GM12878 (cell line): ENCODE measurements at regions not wholly inside any gene's neighbourhood (a gene's known extent, or its start where the extent isn't known, plus 50 kb on each side); places are given as distances from the start of the nearest gene placed in this dataset.

Source experiments
- ATAC-seq: fragments of 200-7000 bp; cut with Tn5 transposase; 3 replicates; pipeline ENCODE4 v1.9.1; 2020; ENCODE audit warnings: mild to moderate bottlenecking, moderate library complexity
- BruUV-seq: library from RNA; stranded (reverse); fragments of 400-500 nt; replicated peaks from 2 replicates; lab custom pipeline; 2021; lab: Mats Ljungman, UMichigan
- CTCF ChIA-PET: fragments of 300-600 bp; sonication (Branson Sonifier 250); formaldehyde crosslinking; extraction: SDS; loops from one replicate; lab custom pipeline; 2021; ENCODE audit warnings: inconsistent platforms; lab: Yijun Ruan, JAX
- POLR2A ChIA-PET: fragments of 350-600 bp; formaldehyde crosslinking; extraction: SDS; loops from one replicate; lab custom pipeline; 2021; ENCODE audit warnings: inconsistent platforms; lab: Charles Lee
- RAD21 ChIA-PET: fragments of 300-600 bp; sonication (Branson Sonifier 250); formaldehyde crosslinking; loops from one replicate; lab custom pipeline; 2023; ENCODE audit warnings: antibody characterized with exemption; ENCODE audit not compliant: unreplicated experiment; lab: Charles Lee
- SMC1A ChIA-PET: fragments of 300-600 bp; sonication (Branson Sonifier 250); formaldehyde crosslinking; loops from one replicate; lab custom pipeline; 2023; ENCODE audit not compliant: unreplicated experiment, uncharacterized antibody; lab: Charles Lee
- DNase-seq: peaks from one replicate; pipeline ENCODE4 v3.0.0-alpha.2; 2011; ENCODE audit warnings: low read depth, low spot score
- FAIRE-seq: peaks from 3 replicates; lab custom pipeline; 2011; peaks lifted over from hg19 to GRCh38; lab: Jason Lieb, UNC
- H2AFZ ChIP-seq: 2 replicates; pipeline ENCODE4 v1.6.0; 2011; ENCODE audit warnings: low read depth, low read length, control low read depth; ENCODE audit not compliant: control insufficient read depth
- H3K27ac ChIP-seq: 2 replicates; pipeline ENCODE4 v1.5.1; 2011; ENCODE audit warnings: control low read depth; ENCODE audit not compliant: control insufficient read depth, insufficient read depth
- H3K27me3 ChIP-seq, 2 experiments: replicated peaks in 1 of 2; 2 replicates each; pipeline versions ENCODE4 v1.6.0 to v1.6.1; 2011; ENCODE audit warnings: low read length in 1 of 2; ENCODE audit not compliant: control insufficient read depth in 2 of 2, insufficient read depth in 2 of 2
- H3K36me3 ChIP-seq, 2 experiments: 2 replicates each; pipeline ENCODE4 v1.5.1; 2011; ENCODE audit warnings: low read length in 1 of 2; ENCODE audit not compliant: control insufficient read depth in 2 of 2, insufficient read depth in 2 of 2
- H3K4me1 ChIP-seq: 2 replicates; pipeline ENCODE4 v1.6.1; 2011; ENCODE audit warnings: mild to moderate bottlenecking, low read length, moderate library complexity, mixed read lengths; ENCODE audit not compliant: control insufficient read depth, insufficient read depth
- H3K4me2 ChIP-seq: 2 replicates; pipeline ENCODE4 v1.6.0; 2011; ENCODE audit warnings: control low read depth; ENCODE audit not compliant: control insufficient read depth, insufficient read depth
- H3K4me3 ChIP-seq: fragments of 200-600 bp; sonication (generic); 2 replicates; pipeline ENCODE4 v1.5.1; 2016
- H3K79me2 ChIP-seq: 2 replicates; pipeline ENCODE4 v1.6.0; 2011; ENCODE audit warnings: low read length; ENCODE audit not compliant: control insufficient read depth, insufficient read depth
- H3K9ac ChIP-seq: 2 replicates; pipeline ENCODE4 v1.8.0; 2011; ENCODE audit warnings: low read length, control low read depth, mixed read lengths; ENCODE audit not compliant: control insufficient read depth, insufficient read depth
- H3K9me3 ChIP-seq: replicated peaks from 3 replicates; pipeline ENCODE4 v1.5.1; 2011; ENCODE audit warnings: mild to moderate bottlenecking, low read length; ENCODE audit not compliant: control insufficient read depth, insufficient read depth
- H4K20me1 ChIP-seq: 2 replicates; pipeline ENCODE4 v1.6.0; 2011; ENCODE audit not compliant: control insufficient read depth, insufficient read depth
- BRCA1 ChIP-seq: IDR thresholded peaks from 2 replicates; pipeline ENCODE4 v1.6.1; 2011; ENCODE audit warnings: low read depth, low read length, improper control_type of control experiment
- CBX5 ChIP-seq: sonication (generic); IDR thresholded peaks from 2 replicates; pipeline ENCODE4 v1.6.1; 2016; ENCODE audit warnings: low read depth, moderate library complexity, mild to moderate bottlenecking, inconsistent platforms
- CHD2 ChIP-seq: IDR thresholded peaks from 2 replicates; pipeline ENCODE4 v1.6.1; 2011; ENCODE audit warnings: low read depth, low read length, improper control_type of control experiment, borderline replicate concordance
- CHD4 ChIP-seq: fragments of 200-600 bp; sonication (generic); IDR thresholded peaks from 2 replicates; pipeline ENCODE4 v1.6.1; 2016; ENCODE audit warnings: mild to moderate bottlenecking
- IKZF2 ChIP-seq, 2 experiments: fragments of 450-650 bp; IDR thresholded peaks; 2 replicates each; pipeline ENCODE4 v1.6.1; 2017; ENCODE audit warnings: mild to moderate bottlenecking in 2 of 2, moderate library complexity in 2 of 2
- KDM1A ChIP-seq: fragments of 200-600 bp; sonication (generic); IDR thresholded peaks from 2 replicates; pipeline ENCODE4 v1.6.1; 2016; ENCODE audit warnings: borderline replicate concordance
- KLF5 ChIP-seq: fragments of 450-650 bp; IDR thresholded peaks from 2 replicates; pipeline ENCODE4 v1.6.1; 2014; ENCODE audit warnings: mild to moderate bottlenecking; ENCODE audit not compliant: partially characterized antibody
- WGBS: methylation state at CpG from one replicate; pipeline ENCODE4 v1.1.6; 2016; ENCODE audit warnings: low lambda C conversion rate; ENCODE audit not compliant: insufficient replicate concordance, insufficient coverage; ENCODE audit errors: missing lambda C conversion rate; 5-methylcytosine and 5-hydroxymethylcytosine counted together
- in situ Hi-C: fragments of 300-500 bp; cut with MboI; formaldehyde crosslinking; loops from 9 replicates; pipeline ENCODE4 v1.14.3; 2018; ENCODE audit warnings: mixed read lengths
- intact Hi-C: fragments of 100-400 bp; cut with micrococcal nuclease; formaldehyde crosslinking; loops from one replicate; pipeline ENCODE4 v1.14.2; 2022; ENCODE audit not compliant: unreplicated experiment
- TF ChIP-seq, protein P1 (sequence below): fragments of 450-650 bp; IDR thresholded peaks from 2 replicates; pipeline ENCODE4 v1.6.1; 2017; ENCODE audit warnings: mild to moderate bottlenecking, moderate library complexity
- TF ChIP-seq, protein P2 (sequence below): fragments of 450-650 bp; IDR thresholded peaks from 2 replicates; pipeline ENCODE4 v1.6.1; 2017; ENCODE audit warnings: mild to moderate bottlenecking
- TF ChIP-seq, protein P3 (sequence below): fragments of 450-650 bp; IDR thresholded peaks from 2 replicates; pipeline ENCODE4 v1.6.1; 2017; ENCODE audit warnings: mild to moderate bottlenecking, low read depth, inconsistent platforms; ENCODE audit not compliant: poor library complexity, severe bottlenecking

DNA sequence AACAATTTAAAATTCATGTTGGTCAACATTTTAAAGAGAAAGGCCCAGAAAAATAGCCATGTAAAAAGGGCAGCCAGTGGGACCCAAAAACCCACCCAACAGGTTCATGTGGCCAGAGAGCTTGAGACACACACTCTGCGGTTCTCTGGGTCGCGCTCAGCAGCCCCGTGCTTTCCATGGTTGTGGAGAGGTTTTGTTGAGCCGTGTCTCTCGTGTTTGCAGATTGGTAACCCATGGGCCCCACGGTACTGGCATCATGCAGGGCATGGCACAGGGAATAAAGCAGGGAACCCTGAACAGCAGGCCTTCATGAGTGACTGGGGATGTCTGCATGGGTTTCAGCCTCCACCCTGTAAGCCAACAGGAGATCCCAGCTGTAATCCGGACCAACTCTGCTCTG, 127.7 kb upstream of the CST7 start:
- H3K4me1 ChIP-seq: peaks cover 4% of the 10 kb centered on the region
- H3K27me3 ChIP-seq: peaks cover 0 to 3% of the 10 kb centered on the region in 2 experiments; a peak in 2 of 4 replicates
- in situ Hi-C loops (no loop called here), intact Hi-C loops (no loop called here)
- ChIA-PET CTCF (interaction anchor here (1.1 kb wide), 1 partner anchor 110 kb away, joined by 3 read pairs; no protein-coding TSS in a partner anchor), POLR2A (no interaction called here), SMC1A (no interaction called here), RAD21 (no interaction called here)
- no peaks in the 10 kb centered on the region for H3K79me2 ChIP-seq
- no peaks in the 10 kb centered on the region for H3K36me3 ChIP-seq
- no peak overlapping the region for H3K4me3 ChIP-seq
- no TSS peak for BruUV-seq
- H3K9ac ChIP-seq: no peak overlapping the region
- no peak overlapping the region for H3K27ac ChIP-seq
- no peaks in the 10 kb centered on the region for H4K20me1 ChIP-seq
- WGBS: 61% methylated on average over 8 of the region's 8 CpGs
- ATAC-seq (no peak), FAIRE-seq (no peak), DNase-seq (no peak)
- H3K4me2 ChIP-seq: no peak overlapping the region
- H2AFZ ChIP-seq: no peak overlapping the region
- H3K9me3 ChIP-seq: no peaks in the 10 kb centered on the region
- TF ChIP-seq, protein P1, sequence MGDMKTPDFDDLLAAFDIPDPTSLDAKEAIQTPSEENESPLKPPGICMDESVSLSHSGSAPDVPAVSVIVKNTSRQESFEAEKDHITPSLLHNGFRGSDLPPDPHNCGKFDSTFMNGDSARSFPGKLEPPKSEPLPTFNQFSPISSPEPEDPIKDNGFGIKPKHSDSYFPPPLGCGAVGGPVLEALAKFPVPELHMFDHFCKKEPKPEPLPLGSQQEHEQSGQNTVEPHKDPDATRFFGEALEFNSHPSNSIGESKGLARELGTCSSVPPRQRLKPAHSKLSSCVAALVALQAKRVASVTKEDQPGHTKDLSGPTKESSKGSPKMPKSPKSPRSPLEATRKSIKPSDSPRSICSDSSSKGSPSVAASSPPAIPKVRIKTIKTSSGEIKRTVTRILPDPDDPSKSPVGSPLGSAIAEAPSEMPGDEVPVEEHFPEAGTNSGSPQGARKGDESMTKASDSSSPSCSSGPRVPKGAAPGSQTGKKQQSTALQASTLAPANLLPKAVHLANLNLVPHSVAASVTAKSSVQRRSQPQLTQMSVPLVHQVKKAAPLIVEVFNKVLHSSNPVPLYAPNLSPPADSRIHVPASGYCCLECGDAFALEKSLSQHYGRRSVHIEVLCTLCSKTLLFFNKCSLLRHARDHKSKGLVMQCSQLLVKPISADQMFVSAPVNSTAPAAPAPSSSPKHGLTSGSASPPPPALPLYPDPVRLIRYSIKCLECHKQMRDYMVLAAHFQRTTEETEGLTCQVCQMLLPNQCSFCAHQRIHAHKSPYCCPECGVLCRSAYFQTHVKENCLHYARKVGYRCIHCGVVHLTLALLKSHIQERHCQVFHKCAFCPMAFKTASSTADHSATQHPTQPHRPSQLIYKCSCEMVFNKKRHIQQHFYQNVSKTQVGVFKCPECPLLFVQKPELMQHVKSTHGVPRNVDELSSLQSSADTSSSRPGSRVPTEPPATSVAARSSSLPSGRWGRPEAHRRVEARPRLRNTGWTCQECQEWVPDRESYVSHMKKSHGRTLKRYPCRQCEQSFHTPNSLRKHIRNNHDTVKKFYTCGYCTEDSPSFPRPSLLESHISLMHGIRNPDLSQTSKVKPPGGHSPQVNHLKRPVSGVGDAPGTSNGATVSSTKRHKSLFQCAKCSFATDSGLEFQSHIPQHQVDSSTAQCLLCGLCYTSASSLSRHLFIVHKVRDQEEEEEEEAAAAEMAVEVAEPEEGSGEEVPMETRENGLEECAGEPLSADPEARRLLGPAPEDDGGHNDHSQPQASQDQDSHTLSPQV: no peak
- TF ChIP-seq IKZF2 (IDR thresholded peaks at IDR 0.05) (no peak), KLF5 (no peak), CBX5 (no peak), CHD2 (no peak), CHD4 (no peak), KDM1A (no peak), BRCA1 (no peak)
- TF ChIP-seq, protein P2, sequence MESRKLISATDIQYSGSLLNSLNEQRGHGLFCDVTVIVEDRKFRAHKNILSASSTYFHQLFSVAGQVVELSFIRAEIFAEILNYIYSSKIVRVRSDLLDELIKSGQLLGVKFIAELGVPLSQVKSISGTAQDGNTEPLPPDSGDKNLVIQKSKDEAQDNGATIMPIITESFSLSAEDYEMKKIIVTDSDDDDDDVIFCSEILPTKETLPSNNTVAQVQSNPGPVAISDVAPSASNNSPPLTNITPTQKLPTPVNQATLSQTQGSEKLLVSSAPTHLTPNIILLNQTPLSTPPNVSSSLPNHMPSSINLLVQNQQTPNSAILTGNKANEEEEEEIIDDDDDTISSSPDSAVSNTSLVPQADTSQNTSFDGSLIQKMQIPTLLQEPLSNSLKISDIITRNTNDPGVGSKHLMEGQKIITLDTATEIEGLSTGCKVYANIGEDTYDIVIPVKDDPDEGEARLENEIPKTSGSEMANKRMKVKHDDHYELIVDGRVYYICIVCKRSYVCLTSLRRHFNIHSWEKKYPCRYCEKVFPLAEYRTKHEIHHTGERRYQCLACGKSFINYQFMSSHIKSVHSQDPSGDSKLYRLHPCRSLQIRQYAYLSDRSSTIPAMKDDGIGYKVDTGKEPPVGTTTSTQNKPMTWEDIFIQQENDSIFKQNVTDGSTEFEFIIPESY: no peak
- TF ChIP-seq, protein P3, sequence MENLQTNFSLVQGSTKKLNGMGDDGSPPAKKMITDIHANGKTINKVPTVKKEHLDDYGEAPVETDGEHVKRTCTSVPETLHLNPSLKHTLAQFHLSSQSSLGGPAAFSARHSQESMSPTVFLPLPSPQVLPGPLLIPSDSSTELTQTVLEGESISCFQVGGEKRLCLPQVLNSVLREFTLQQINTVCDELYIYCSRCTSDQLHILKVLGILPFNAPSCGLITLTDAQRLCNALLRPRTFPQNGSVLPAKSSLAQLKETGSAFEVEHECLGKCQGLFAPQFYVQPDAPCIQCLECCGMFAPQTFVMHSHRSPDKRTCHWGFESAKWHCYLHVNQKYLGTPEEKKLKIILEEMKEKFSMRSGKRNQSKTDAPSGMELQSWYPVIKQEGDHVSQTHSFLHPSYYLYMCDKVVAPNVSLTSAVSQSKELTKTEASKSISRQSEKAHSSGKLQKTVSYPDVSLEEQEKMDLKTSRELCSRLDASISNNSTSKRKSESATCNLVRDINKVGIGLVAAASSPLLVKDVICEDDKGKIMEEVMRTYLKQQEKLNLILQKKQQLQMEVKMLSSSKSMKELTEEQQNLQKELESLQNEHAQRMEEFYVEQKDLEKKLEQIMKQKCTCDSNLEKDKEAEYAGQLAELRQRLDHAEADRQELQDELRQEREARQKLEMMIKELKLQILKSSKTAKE: no peak
